CD8-positive, alpha-beta memory T cell (primary cell): ENCODE measurements at regions not wholly inside any gene's neighbourhood (a gene's known extent, or its start where the extent isn't known, plus 50 kb on each side); places are given as distances from the start of the nearest gene placed in this dataset.

Source experiments
- CTCF ChIA-PET: fragments of 350-600 bp; sonication (Branson Sonifier 250); formaldehyde crosslinking; loops from one replicate; lab custom pipeline; 2021; ENCODE audit warnings: antibody characterized with exemption; lab: Charles Lee
- POLR2A ChIA-PET: fragments of 350-600 bp; sonication (Branson Sonifier 250); formaldehyde crosslinking; loops from one replicate; lab custom pipeline; 2021; ENCODE audit warnings: antibody characterized with exemption; lab: Charles Lee
- DNase-seq, 5 donors: peaks; one replicate each; pipeline versions ENCODE4 v3.0.0 to v3.0.0-alpha.2; 2020 to 2022; ENCODE audit warnings: mixed read lengths in 1 of 5
- H3K27ac ChIP-seq: one replicate; pipeline ENCODE4 v1.7.0; 2013; ENCODE audit warnings: low read depth, mild to moderate bottlenecking, low read length, moderate library complexity
- H3K27me3 ChIP-seq: 2 replicates; pipeline ENCODE4 v1.7.0; 2013; ENCODE audit warnings: low read length, mild to moderate bottlenecking; ENCODE audit not compliant: insufficient read depth, poor library complexity, severe bottlenecking
- H3K36me3 ChIP-seq: 2 replicates; pipeline ENCODE4 v1.7.0; 2013; ENCODE audit warnings: mild to moderate bottlenecking, low read length, moderate library complexity; ENCODE audit not compliant: insufficient read depth
- H3K4me1 ChIP-seq: 2 replicates; pipeline ENCODE4 v1.7.0; 2013; ENCODE audit warnings: mild to moderate bottlenecking, low read length, moderate library complexity; ENCODE audit not compliant: insufficient read depth
- H3K4me3 ChIP-seq: 2 replicates; pipeline ENCODE4 v1.7.0; 2013; ENCODE audit warnings: mild to moderate bottlenecking, low read length
- H3K9me3 ChIP-seq: 2 replicates; pipeline ENCODE4 v1.7.0; 2013; ENCODE audit warnings: mild to moderate bottlenecking, low read length
- H3K27ac Mint-ChIP-seq, 8 donors: one replicate each; pipeline ENCODE4 v1.8.0; 2020 to 2021; ENCODE audit warnings: mixed read lengths in 8 of 8, mild to moderate bottlenecking in 6 of 8, inconsistent platforms in 3 of 8, moderate library complexity in 3 of 8
- H3K27me3 Mint-ChIP-seq, 2 donors: one replicate each; pipeline ENCODE4 v1.8.0; 2020 to 2021; ENCODE audit warnings: mixed read lengths in 2 of 2, mild to moderate bottlenecking in 1 of 2, moderate library complexity in 1 of 2
- H3K36me3 Mint-ChIP-seq, 3 donors: one replicate each; pipeline ENCODE4 v1.8.0; 2020 to 2021; ENCODE audit warnings: mixed read lengths in 3 of 3, inconsistent platforms in 1 of 3, mild to moderate bottlenecking in 1 of 3
- H3K4me1 Mint-ChIP-seq, 3 donors: one replicate each; pipeline ENCODE4 v1.8.0; 2020 to 2021; ENCODE audit warnings: mixed read lengths in 3 of 3, inconsistent platforms in 1 of 3, mild to moderate bottlenecking in 1 of 3
- H3K4me3 Mint-ChIP-seq, 7 donors: one replicate each; pipeline ENCODE4 v1.8.0; 2020 to 2021; ENCODE audit warnings: mixed read lengths in 7 of 7, mild to moderate bottlenecking in 6 of 7, moderate library complexity in 4 of 7, inconsistent platforms in 2 of 7
- H3K9me3 Mint-ChIP-seq, 5 donors: one replicate each; pipeline ENCODE4 v1.8.0; 2020 to 2022; ENCODE audit warnings: mixed read lengths in 5 of 5, mild to moderate bottlenecking in 3 of 5, moderate library complexity in 2 of 5, inconsistent platforms in 1 of 5

- POLR2A ChIA-PET, result no interaction called here
- Histone ChIP-seq H3K4me1 (no peaks in the 10 kb centered on the region), H3K27me3 (no peaks in the 10 kb centered on the region), H3K27ac (no peak overlapping the region), H3K9me3 (no peaks in the 10 kb centered on the region), H3K36me3 (no peaks in the 10 kb centered on the region), H3K4me3 (no peak overlapping the region)
- no peaks in the 10 kb centered on the region for H3K36me3 Mint-ChIP-seq
- no peaks in the 10 kb centered on the region for H3K27me3 Mint-ChIP-seq
- peaks cover 0 to 18% (median 4%) of the 10 kb centered on the region in 5 donors for H3K9me3 Mint-ChIP-seq
- H3K4me1 Mint-ChIP-seq, result no peaks in the 10 kb centered on the region
- CTCF ChIA-PET, result no interaction called here
- no peak overlapping the region for H3K4me3 Mint-ChIP-seq
- H3K27ac Mint-ChIP-seq, result no peak overlapping the region
- no peak for DNase-seq
Measured at GRCh38 chr2:34316788-34317187, 717.7 kb upstream of the FAM98A start.

DNA sequence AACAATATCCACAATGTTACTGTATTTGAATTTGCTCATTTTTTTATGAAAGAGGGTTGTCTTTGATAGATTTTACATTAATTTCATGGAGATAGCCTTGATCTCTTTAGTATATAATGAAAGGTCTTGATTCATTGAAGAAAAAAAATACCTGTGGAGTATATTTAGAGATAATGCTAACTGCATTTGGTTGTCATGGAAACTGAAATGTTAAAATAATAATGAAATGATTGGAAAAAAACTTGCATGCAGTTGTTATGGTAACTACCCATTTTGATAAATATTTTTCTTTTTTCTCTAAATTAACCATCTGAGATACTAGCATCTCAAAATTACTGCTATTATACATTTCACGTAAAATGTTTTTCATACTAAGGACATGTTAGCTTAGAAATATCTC, 712.7 kb upstream of the FAM98A start:
- Histone ChIP-seq H3K4me1 (no peaks in the 10 kb centered on the region), H3K36me3 (no peaks in the 10 kb centered on the region), H3K9me3 (no peaks in the 10 kb centered on the region), H3K27me3 (no peaks in the 10 kb centered on the region), H3K4me3 (no peak overlapping the region), H3K27ac (no peak overlapping the region)
- Mint-ChIP-seq H3K27ac (no peak overlapping the region), H3K4me1 (no peaks in the 10 kb centered on the region), H3K27me3 (no peaks in the 10 kb centered on the region), H3K4me3 (no peak overlapping the region), H3K36me3 (no peaks in the 10 kb centered on the region), H3K9me3 (peaks cover 0 to 8% (median 5%) of the 10 kb centered on the region in 5 donors)
- no peak for DNase-seq
- ChIA-PET CTCF (no interaction called here), POLR2A (no interaction called here)

GRCh38 chr2:34308140-34308539, 709.0 kb upstream of the FAM98A start:
- no peaks in the 10 kb centered on the region for H3K9me3 ChIP-seq
- no peak overlapping the region for H3K4me3 Mint-ChIP-seq
- ChIA-PET CTCF (no interaction called here), POLR2A (no interaction called here)
- no peaks in the 10 kb centered on the region for H3K27me3 ChIP-seq
- H3K36me3 Mint-ChIP-seq, result no peaks in the 10 kb centered on the region
- H3K27ac ChIP-seq, result no peak overlapping the region
- H3K4me3 ChIP-seq, result no peak overlapping the region
- H3K4me1 Mint-ChIP-seq, result no peaks in the 10 kb centered on the region
- no peaks in the 10 kb centered on the region for H3K36me3 ChIP-seq
- H3K27ac Mint-ChIP-seq, result no peak overlapping the region
- H3K9me3 Mint-ChIP-seq, result peaks cover 0 to 7% (median 2%) of the 10 kb centered on the region in 5 donors
- H3K27me3 Mint-ChIP-seq, result no peaks in the 10 kb centered on the region
- DNase-seq, result no peak
- H3K4me1 ChIP-seq, result no peaks in the 10 kb centered on the region

DNA sequence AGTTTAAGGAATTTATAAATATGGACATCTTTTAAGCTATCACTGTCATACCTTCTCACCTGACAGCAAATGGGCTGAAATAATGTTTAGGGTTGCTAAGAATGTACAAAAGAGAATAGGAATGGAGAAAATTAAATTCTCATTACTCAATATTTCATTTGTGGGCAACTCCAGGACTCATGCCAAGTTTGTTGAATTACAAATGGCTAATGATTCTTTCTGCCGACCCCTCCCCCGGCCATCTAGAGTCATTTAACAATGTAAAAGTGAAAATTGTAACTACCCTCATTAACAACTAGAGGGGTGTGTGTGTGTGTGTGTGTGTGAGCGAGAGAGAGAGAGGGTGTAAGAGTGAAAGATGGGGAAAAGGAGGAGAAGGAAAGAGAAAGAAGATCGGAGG, 708.5 kb upstream of the FAM98A start:
- POLR2A ChIA-PET, result no interaction called here
- H3K36me3 ChIP-seq, result no peaks in the 10 kb centered on the region
- no peaks in the 10 kb centered on the region for H3K4me1 Mint-ChIP-seq
- H3K27ac Mint-ChIP-seq, result no peak overlapping the region
- H3K27ac ChIP-seq, result no peak overlapping the region
- no peaks in the 10 kb centered on the region for H3K27me3 ChIP-seq
- CTCF ChIA-PET, result no interaction called here
- H3K27me3 Mint-ChIP-seq, result no peaks in the 10 kb centered on the region
- no peaks in the 10 kb centered on the region for H3K4me1 ChIP-seq
- peaks cover 0 to 7% (median 3%) of the 10 kb centered on the region in 5 donors for H3K9me3 Mint-ChIP-seq
- H3K36me3 Mint-ChIP-seq, result no peaks in the 10 kb centered on the region
- no peak overlapping the region for H3K4me3 Mint-ChIP-seq
- H3K9me3 ChIP-seq, result no peaks in the 10 kb centered on the region
- H3K4me3 ChIP-seq, result no peak overlapping the region
- no peak for DNase-seq

DNA sequence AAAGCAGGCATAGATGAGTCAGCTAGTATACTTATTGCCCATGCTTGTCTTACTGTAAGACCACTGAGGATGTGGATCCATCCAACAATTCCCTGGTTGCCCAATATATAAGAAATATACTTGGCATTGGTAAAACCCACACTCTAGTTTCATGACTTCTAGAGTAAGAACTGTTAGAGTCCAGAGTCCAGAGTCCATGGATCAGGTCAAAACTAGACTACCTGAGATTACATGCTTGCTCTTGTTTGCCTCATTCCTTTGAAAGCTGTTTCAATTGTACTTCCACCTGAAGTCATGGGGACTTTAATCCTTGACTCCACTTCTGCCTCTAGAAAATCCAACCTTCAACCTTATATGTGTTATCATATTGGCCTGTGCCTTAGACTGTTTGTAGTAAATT, 707.6 kb upstream of the FAM98A start:
- ChIA-PET CTCF (no interaction called here), POLR2A (no interaction called here)
- no peaks in the 10 kb centered on the region for H3K4me1 ChIP-seq
- H3K4me3 ChIP-seq, result no peak overlapping the region
- no peak for DNase-seq
- H3K9me3 ChIP-seq, result no peaks in the 10 kb centered on the region
- H3K27ac ChIP-seq, result no peak overlapping the region
- H3K4me3 Mint-ChIP-seq, result no peak overlapping the region
- H3K27ac Mint-ChIP-seq, result no peak overlapping the region
- H3K36me3 ChIP-seq, result no peaks in the 10 kb centered on the region
- peaks cover 0 to 7% (median 4%) of the 10 kb centered on the region in 5 donors for H3K9me3 Mint-ChIP-seq
- no peaks in the 10 kb centered on the region for H3K27me3 Mint-ChIP-seq
- no peaks in the 10 kb centered on the region for H3K36me3 Mint-ChIP-seq
- H3K27me3 ChIP-seq, result no peaks in the 10 kb centered on the region
- no peaks in the 10 kb centered on the region for H3K4me1 Mint-ChIP-seq

- no peaks in the 10 kb centered on the region for H3K36me3 ChIP-seq
- no peaks in the 10 kb centered on the region for H3K4me1 ChIP-seq
- Mint-ChIP-seq H3K36me3 (no peaks in the 10 kb centered on the region), H3K9me3 (peaks cover 0 to 7% (median 2%) of the 10 kb centered on the region in 5 donors), H3K4me1 (no peaks in the 10 kb centered on the region), H3K27me3 (no peaks in the 10 kb centered on the region), H3K4me3 (no peak overlapping the region), H3K27ac (no peak overlapping the region)
- H3K27ac ChIP-seq, result no peak overlapping the region
- ChIA-PET CTCF (no interaction called here), POLR2A (no interaction called here)
- H3K27me3 ChIP-seq, result no peaks in the 10 kb centered on the region
- no peak for DNase-seq
- H3K9me3 ChIP-seq, result no peaks in the 10 kb centered on the region
- no peak overlapping the region for H3K4me3 ChIP-seq
Measured at GRCh38 chr2:34305587-34305986, 706.5 kb upstream of the FAM98A start.

GRCh38 chr2:34294961-34295360, 695.9 kb upstream of the FAM98A start:
- no peaks in the 10 kb centered on the region for H3K9me3 ChIP-seq
- Mint-ChIP-seq H3K27me3 (no peaks in the 10 kb centered on the region), H3K36me3 (no peaks in the 10 kb centered on the region), H3K9me3 (peaks cover 0 to 13% (median 0%) of the 10 kb centered on the region in 5 donors), H3K4me3 (no peak overlapping the region), H3K27ac (no peak overlapping the region), H3K4me1 (no peaks in the 10 kb centered on the region)
- CTCF ChIA-PET, result no interaction called here
- POLR2A ChIA-PET, result no interaction called here
- DNase-seq, result no peak
- H3K4me1 ChIP-seq, result no peaks in the 10 kb centered on the region
- H3K36me3 ChIP-seq, result no peaks in the 10 kb centered on the region
- no peak overlapping the region for H3K27ac ChIP-seq
- no peak overlapping the region for H3K4me3 ChIP-seq
- no peaks in the 10 kb centered on the region for H3K27me3 ChIP-seq

DNA sequence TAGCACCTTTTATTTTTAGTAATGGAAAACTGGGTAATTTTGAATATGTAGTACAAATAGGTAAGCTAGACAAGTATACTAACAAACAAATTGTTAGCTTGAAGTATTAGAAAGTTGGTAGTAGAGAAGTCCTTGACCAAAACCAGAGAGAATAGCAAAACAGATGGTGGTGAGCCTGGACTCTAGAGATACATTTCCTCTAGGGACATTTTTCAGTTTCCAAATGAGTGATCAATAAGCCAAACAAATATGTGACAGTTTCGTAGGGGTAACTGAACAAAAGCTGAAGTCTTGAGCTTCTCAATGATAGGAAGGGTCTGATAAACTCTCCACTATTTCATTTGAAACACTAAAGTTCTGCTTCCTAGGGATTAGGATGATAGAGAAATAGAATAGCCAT, 692.0 kb upstream of the FAM98A start:
- Mint-ChIP-seq H3K36me3 (no peaks in the 10 kb centered on the region), H3K27ac (no peak overlapping the region), H3K27me3 (no peaks in the 10 kb centered on the region), H3K9me3 (peaks cover 0 to 13% (median 2%) of the 10 kb centered on the region in 5 donors), H3K4me1 (no peaks in the 10 kb centered on the region), H3K4me3 (no peak overlapping the region)
- Histone ChIP-seq H3K4me1 (no peaks in the 10 kb centered on the region), H3K4me3 (no peak overlapping the region), H3K27ac (no peak overlapping the region), H3K9me3 (no peaks in the 10 kb centered on the region), H3K36me3 (no peaks in the 10 kb centered on the region), H3K27me3 (no peaks in the 10 kb centered on the region)
- no peak for DNase-seq
- CTCF ChIA-PET, result no interaction called here
- POLR2A ChIA-PET, result no interaction called here

- no peak overlapping the region for H3K4me3 ChIP-seq
- no peaks in the 10 kb centered on the region for H3K9me3 ChIP-seq
- no peak overlapping the region for H3K4me3 Mint-ChIP-seq
- DNase-seq, result no peak
- H3K36me3 Mint-ChIP-seq, result no peaks in the 10 kb centered on the region
- no peak overlapping the region for H3K27ac Mint-ChIP-seq
- peaks cover 0 to 10% (median 2%) of the 10 kb centered on the region in 5 donors for H3K9me3 Mint-ChIP-seq
- H3K27ac ChIP-seq, result no peak overlapping the region
- H3K27me3 Mint-ChIP-seq, result no peaks in the 10 kb centered on the region
- H3K4me1 Mint-ChIP-seq, result no peaks in the 10 kb centered on the region
- no peaks in the 10 kb centered on the region for H3K4me1 ChIP-seq
- no peaks in the 10 kb centered on the region for H3K27me3 ChIP-seq
- CTCF ChIA-PET, result no interaction called here
- no peaks in the 10 kb centered on the region for H3K36me3 ChIP-seq
- POLR2A ChIA-PET, result no interaction called here
Measured at GRCh38 chr2:34288016-34288415, 688.9 kb upstream of the FAM98A start.
